Ishikawa (cell line): ENCODE measurements at regions not wholly inside any gene's neighbourhood (a gene's known extent, or its start where the extent isn't known, plus 50 kb on each side); places are given as distances from the start of the nearest gene placed in this dataset.

Experiments
- CEBPB ChIP-seq: IDR thresholded peaks from 2 replicates; pipeline ENCODE4 v1.6.1; 2012
- CREB1 ChIP-seq: IDR thresholded peaks from 2 replicates; pipeline ENCODE4 v1.6.1; 2012; ENCODE audit warnings: low read depth
- EP300 ChIP-seq: IDR thresholded peaks from 2 replicates; pipeline ENCODE4 v1.6.1; 2012; ENCODE audit warnings: borderline replicate concordance
- MAX ChIP-seq: IDR thresholded peaks from 2 replicates; pipeline ENCODE4 v1.6.1; 2012
- NFIC ChIP-seq: IDR thresholded peaks from 2 replicates; pipeline ENCODE4 v1.6.1; 2012
- RAD21 ChIP-seq: IDR thresholded peaks from 2 replicates; pipeline ENCODE4 v1.6.1; 2012; ENCODE audit warnings: low read depth
- REST ChIP-seq: IDR thresholded peaks from 2 replicates; pipeline ENCODE4 v1.6.1; 2012; ENCODE audit warnings: low read depth, mild to moderate bottlenecking
- TAF1 ChIP-seq: IDR thresholded peaks from 2 replicates; pipeline ENCODE4 v1.6.1; 2012; ENCODE audit warnings: low read depth, mild to moderate bottlenecking
- TCF12 ChIP-seq: IDR thresholded peaks from 2 replicates; pipeline ENCODE4 v1.6.1; 2012; ENCODE audit warnings: low read depth
- TEAD4 ChIP-seq: IDR thresholded peaks from 2 replicates; pipeline ENCODE4 v1.6.1; 2012
- USF1 ChIP-seq: IDR thresholded peaks from 2 replicates; pipeline ENCODE4 v1.6.1; 2012
- YY1 ChIP-seq: IDR thresholded peaks from 2 replicates; pipeline ENCODE4 v1.6.1; 2012; ENCODE audit warnings: low read depth

- no peak for TF ChIP-seq REST
- TF ChIP-seq EP300 = no peak
- no peak for TF ChIP-seq CEBPB
- TF ChIP-seq CREB1 = no peak
- no peak for TF ChIP-seq MAX
- TF ChIP-seq RAD21 = no peak
- TF ChIP-seq USF1 = no peak
- no peak for TF ChIP-seq TAF1
- no peak for TF ChIP-seq NFIC
- TF ChIP-seq TCF12 = no peak
- TF ChIP-seq YY1 = no peak
- TF ChIP-seq TEAD4 = no peak
These were observed 810.0 kb downstream of the TBC1D22A start for GRCh38 chr22:47572443-47572842.
